ENCODE measurements at regions not wholly inside any gene's neighbourhood (a gene's known extent, or its start where the extent isn't known, plus 50 kb on each side); places are given as distances from the start of the nearest gene placed in this dataset.
A peak's percentile ranks its signal among the peaks of the same experiment; 100 is the strongest.

DNA sequence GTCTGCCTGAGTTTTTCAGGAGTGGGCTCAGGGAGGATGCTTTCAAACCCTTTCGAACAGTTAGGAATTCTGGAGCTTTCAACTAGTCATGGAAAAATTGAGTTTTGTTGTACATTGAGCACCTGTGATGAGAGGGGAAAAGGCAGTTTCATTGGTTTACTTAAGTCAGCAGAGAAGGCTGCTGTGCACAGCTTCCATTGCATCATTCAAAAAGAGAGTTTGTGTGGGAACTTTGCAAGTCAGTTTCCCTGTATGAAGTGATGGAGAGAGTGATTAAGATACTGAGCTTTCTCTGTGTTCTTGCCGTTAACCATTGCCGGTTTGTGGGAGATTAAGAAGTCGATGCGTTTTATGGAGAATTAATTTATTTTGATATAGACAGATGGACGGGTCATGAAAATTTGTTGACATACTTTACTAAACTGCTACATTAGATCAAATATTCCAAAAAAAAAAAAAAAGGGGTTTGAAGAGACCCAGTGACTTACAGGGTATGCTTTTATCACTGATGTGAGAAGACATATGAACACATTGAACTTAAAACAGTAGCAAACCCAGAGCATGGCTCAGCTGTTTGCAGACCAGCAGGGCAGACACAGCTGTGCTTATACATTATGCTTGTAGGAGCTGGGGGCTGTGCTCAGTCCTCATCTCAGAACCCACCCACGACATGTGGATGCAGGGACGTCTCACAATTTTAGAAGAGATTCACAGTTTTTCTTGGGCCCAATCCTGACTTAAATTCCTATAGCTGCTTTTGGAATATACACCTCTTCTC, 234.1 kb downstream of the SOX4 start:
- H4K91ac ChIP-seq (ENCODE audit: insufficient read depth, low read depth, low read length), result no peak overlapping the region
- H2AFZ ChIP-seq (replicated peaks; ENCODE audit: low read length, poor library complexity), result no peak overlapping the region
- H3K27me3 ChIP-seq (ENCODE audit: control insufficient read depth, insufficient read depth, low read length), result no peaks in the 10 kb centered on the region
- H3K23ac ChIP-seq (ENCODE audit: low read depth, low read length), result no peak overlapping the region; the same call in 1 of the 2 replicates
- no peak overlapping the region for H3K4me3 ChIP-seq (ENCODE audit: insufficient read depth, low read depth, low read length)
- no peak overlapping the region for H3K9ac ChIP-seq (ENCODE audit: low read depth, low read length)
- no peaks in the 10 kb centered on the region for H4K20me1 ChIP-seq (ENCODE audit: insufficient read depth, low read length)
- no peak overlapping the region for H4K8ac ChIP-seq (ENCODE audit: low read depth in 2 of 2, low read length in 2 of 2)
- BruUV-seq (replicated peaks), result no TSS peak
- in situ Hi-C loops (cut with MboI; ENCODE audit: low sequenced_read_pairs), result no loop called here
- no peak overlapping the region for H2AK9ac ChIP-seq (replicated peaks; ENCODE audit: low read depth, low read length, poor library complexity)
- TF ChIP-seq MAFK (IDR thresholded peaks at IDR 0.05; ENCODE audit: low read depth, low read length), result no peak
- TF ChIP-seq CEBPB (IDR thresholded peaks at IDR 0.05; ENCODE audit: low read depth, low read length), result peak; percentile 54
- DNase-seq, result peak; percentile 59
- peaks cover 0 to 4% of the 10 kb centered on the region in 2 experiments; a peak in 2 of 4 replicates for H3K79me1 ChIP-seq (ENCODE audit: low read depth in 1 of 2, low read length in 2 of 2)
- intact Hi-C loops (cut with micrococcal nuclease), result no loop called here
- 0% methylated on average over 1 of the region's 8 CpGs; no CpG with 5 or more reads in 1 of the 2 experiments for WGBS, 2 experiments (ENCODE audit: extremely low coverage in 2 of 2, insufficient read length in 1 of 2)
- peaks cover 8% of the 10 kb centered on the region for H3K4me1 ChIP-seq (ENCODE audit: control insufficient read depth, insufficient read depth, low read length)
- no peak overlapping the region for H2BK20ac ChIP-seq (ENCODE audit: low read depth, low read length)
- no peak overlapping the region for H2AK5ac ChIP-seq (ENCODE audit: low read depth, low read length)
- POLR2A ChIA-PET (ENCODE audit: unreplicated experiment), result no interaction called here
- H4K5ac ChIP-seq (ENCODE audit: low read depth, low read length), result no peak overlapping the region
- no peaks in the 10 kb centered on the region for H3K9me3 ChIP-seq (ENCODE audit: control insufficient read depth, insufficient read depth, low read length)
- no peak overlapping the region for H3K4me2 ChIP-seq (ENCODE audit: low read depth, low read length)
- dilution Hi-C loops (cut with HindIII; ENCODE audit: low sequenced_read_pairs, unreplicated experiment), result no loop called here
- CTCF ChIA-PET, result interaction anchor here (0.6 to 1.1 kb wide), 2 partner anchors 13 to 95 kb away, joined by 3 read pairs; no protein-coding TSS in a partner anchor
- peaks cover 11% of the 10 kb centered on the region for H3K9me1 ChIP-seq (ENCODE audit: insufficient read depth, low read length)
- H3K27ac ChIP-seq (ENCODE audit: insufficient read depth, low read length), result no peak overlapping the region
- no peak for ATAC-seq (ENCODE audit: low read depth)
- no peaks in the 10 kb centered on the region for H3K36me3 ChIP-seq (ENCODE audit: control insufficient read depth, insufficient read depth, low read length)
- H2BK120ac ChIP-seq (ENCODE audit: low read depth, low read length), result no peak overlapping the region
- H3K14ac ChIP-seq (replicated peaks; ENCODE audit: low read depth, low read length), result peak overlapping the region; percentile 19; the same call in 1 of the 2 replicates
- H3K4ac ChIP-seq (ENCODE audit: low read depth, low read length), result peak overlapping the region; percentile 24; the same call in 1 of the 2 replicates
- H3K56ac ChIP-seq (ENCODE audit: extremely low read depth, insufficient read depth, low read length), result no peak overlapping the region
- no peak overlapping the region for H2BK5ac ChIP-seq (ENCODE audit: low read depth, low read length, poor library complexity, severe bottlenecking)
- peak overlapping the region; percentile 79; the same call in 1 of the 3 replicates for H2BK15ac ChIP-seq (ENCODE audit: low read depth, low read length)
- no peak overlapping the region; the same call in 1 of the 2 replicates for H3K18ac ChIP-seq (ENCODE audit: low read depth, low read length)
